Thyroid gland (tissue), 4 donors: ENCODE measurements at regions not wholly inside any gene's neighbourhood (a gene's known extent, or its start where the extent isn't known, plus 50 kb on each side); places are given as distances from the start of the nearest gene placed in this dataset.

Experiments
- POLR2A ChIP-seq, 2 donors: fragments of 450-650 bp; IDR thresholded peaks; one replicate each; pipeline ENCODE4 v1.6.1; 2017; ENCODE audit warnings: antibody characterized with exemption in 2 of 2, mild to moderate bottlenecking in 2 of 2, moderate library complexity in 1 of 2
- TF ChIP-seq, protein P1 (sequence below), 6 experiments: fragments of 200-600 bp in 3 of 6; fragments of 450-650 bp in 3 of 6; sonication (generic) in 3 of 6; IDR thresholded peaks; one replicate each; pipeline ENCODE4 v1.5.1; 2016 to 2019; ENCODE audit warnings: antibody characterized with exemption in 6 of 6, mild to moderate bottlenecking in 2 of 6, inconsistent platforms in 1 of 6, moderate library complexity in 1 of 6

DNA sequence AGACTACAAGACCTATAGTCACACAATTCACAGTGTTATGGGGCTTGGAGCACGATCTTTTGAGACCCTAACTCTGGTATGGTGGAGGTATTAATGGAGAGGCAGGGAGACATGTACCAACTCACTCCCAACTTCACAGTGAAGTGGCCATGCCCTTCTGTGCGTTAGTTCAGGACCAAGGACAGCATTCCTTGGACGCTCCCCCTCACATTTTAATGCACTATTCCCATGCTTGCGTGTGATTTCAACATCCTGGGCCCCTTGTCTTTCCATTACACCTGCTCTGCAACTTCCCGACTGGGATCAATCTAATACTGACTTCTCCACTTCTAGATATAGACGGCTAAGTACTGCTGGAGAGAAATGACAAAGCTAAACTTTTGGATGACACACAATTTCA lies 72.7 kb downstream of the PLCE1 start:
- TF ChIP-seq, protein P1, sequence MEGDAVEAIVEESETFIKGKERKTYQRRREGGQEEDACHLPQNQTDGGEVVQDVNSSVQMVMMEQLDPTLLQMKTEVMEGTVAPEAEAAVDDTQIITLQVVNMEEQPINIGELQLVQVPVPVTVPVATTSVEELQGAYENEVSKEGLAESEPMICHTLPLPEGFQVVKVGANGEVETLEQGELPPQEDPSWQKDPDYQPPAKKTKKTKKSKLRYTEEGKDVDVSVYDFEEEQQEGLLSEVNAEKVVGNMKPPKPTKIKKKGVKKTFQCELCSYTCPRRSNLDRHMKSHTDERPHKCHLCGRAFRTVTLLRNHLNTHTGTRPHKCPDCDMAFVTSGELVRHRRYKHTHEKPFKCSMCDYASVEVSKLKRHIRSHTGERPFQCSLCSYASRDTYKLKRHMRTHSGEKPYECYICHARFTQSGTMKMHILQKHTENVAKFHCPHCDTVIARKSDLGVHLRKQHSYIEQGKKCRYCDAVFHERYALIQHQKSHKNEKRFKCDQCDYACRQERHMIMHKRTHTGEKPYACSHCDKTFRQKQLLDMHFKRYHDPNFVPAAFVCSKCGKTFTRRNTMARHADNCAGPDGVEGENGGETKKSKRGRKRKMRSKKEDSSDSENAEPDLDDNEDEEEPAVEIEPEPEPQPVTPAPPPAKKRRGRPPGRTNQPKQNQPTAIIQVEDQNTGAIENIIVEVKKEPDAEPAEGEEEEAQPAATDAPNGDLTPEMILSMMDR (IDR thresholded peaks at IDR 0.05) = no peak
- TF ChIP-seq POLR2A (IDR thresholded peaks at IDR 0.05) = no peak
